BJ (cell line): ENCODE measurements at regions not wholly inside any gene's neighbourhood (a gene's known extent, or its start where the extent isn't known, plus 50 kb on each side); places are given as distances from the start of the nearest gene placed in this dataset.

Experiments used
- CTCF ChIA-PET: fragments of 350-600 bp; formaldehyde crosslinking; extraction: SDS; loops from one replicate; lab custom pipeline; 2021; ENCODE audit warnings: antibody characterized with exemption, inconsistent platforms; lab: Yijun Ruan, JAX
- POLR2A ChIA-PET: fragments of 300-600 bp; sonication (Branson Sonifier 250); formaldehyde crosslinking; extraction: SDS; loops from one replicate; lab custom pipeline; 2021; ENCODE audit warnings: antibody characterized with exemption; lab: Charles Lee
- DNase-seq: peaks from one replicate; pipeline ENCODE4 v3.0.0-alpha.2; 2011; ENCODE audit warnings: low read depth
- H3K27me3 ChIP-seq: 2 replicates; pipeline ENCODE4 v1.6.0; 2011; ENCODE audit warnings: low read length; ENCODE audit not compliant: control insufficient read depth, insufficient read depth
- H3K36me3 ChIP-seq: 2 replicates; pipeline ENCODE4 v1.5.1; 2011; ENCODE audit warnings: low read length; ENCODE audit not compliant: control insufficient read depth, insufficient read depth
- H3K4me3 ChIP-seq: 2 replicates; pipeline ENCODE4 v1.5.1; 2011; ENCODE audit warnings: low read depth, mild to moderate bottlenecking, control low read depth, low read length
- TF ChIP-seq, protein P1 (sequence below): IDR thresholded peaks from 2 replicates; pipeline ENCODE4 v1.5.1; 2011; ENCODE audit warnings: low read depth, mild to moderate bottlenecking, control low read depth, inconsistent platforms, low read length, moderate library complexity; ENCODE audit not compliant: insufficient read depth

DNA sequence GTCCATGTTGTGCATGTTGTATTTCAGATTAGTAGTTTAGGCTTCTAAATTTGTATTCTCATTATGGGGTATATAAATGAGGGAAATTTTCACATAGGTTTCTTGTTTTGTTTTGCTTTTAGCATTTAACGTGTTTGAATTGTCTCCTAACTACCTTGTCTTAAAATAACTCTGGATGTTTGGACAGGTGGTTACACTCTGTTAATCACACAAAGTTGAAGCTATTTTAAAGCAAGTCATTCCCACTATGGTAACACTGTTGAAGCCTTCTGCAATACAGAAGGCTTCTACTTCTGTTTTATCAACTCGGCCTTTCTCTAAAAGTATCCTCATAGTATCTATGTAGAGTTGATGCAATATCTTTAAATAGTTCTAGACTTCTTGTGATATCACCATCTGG is 245.3 kb upstream of the HTR2A start:
- TF ChIP-seq, protein P1, sequence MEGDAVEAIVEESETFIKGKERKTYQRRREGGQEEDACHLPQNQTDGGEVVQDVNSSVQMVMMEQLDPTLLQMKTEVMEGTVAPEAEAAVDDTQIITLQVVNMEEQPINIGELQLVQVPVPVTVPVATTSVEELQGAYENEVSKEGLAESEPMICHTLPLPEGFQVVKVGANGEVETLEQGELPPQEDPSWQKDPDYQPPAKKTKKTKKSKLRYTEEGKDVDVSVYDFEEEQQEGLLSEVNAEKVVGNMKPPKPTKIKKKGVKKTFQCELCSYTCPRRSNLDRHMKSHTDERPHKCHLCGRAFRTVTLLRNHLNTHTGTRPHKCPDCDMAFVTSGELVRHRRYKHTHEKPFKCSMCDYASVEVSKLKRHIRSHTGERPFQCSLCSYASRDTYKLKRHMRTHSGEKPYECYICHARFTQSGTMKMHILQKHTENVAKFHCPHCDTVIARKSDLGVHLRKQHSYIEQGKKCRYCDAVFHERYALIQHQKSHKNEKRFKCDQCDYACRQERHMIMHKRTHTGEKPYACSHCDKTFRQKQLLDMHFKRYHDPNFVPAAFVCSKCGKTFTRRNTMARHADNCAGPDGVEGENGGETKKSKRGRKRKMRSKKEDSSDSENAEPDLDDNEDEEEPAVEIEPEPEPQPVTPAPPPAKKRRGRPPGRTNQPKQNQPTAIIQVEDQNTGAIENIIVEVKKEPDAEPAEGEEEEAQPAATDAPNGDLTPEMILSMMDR, result no peak
- no peak for DNase-seq
- no peaks in the 10 kb centered on the region for H3K27me3 ChIP-seq
- ChIA-PET CTCF (no interaction called here), POLR2A (no interaction called here)
- H3K4me3 ChIP-seq, result no peak overlapping the region
- H3K36me3 ChIP-seq, result no peaks in the 10 kb centered on the region

DNA sequence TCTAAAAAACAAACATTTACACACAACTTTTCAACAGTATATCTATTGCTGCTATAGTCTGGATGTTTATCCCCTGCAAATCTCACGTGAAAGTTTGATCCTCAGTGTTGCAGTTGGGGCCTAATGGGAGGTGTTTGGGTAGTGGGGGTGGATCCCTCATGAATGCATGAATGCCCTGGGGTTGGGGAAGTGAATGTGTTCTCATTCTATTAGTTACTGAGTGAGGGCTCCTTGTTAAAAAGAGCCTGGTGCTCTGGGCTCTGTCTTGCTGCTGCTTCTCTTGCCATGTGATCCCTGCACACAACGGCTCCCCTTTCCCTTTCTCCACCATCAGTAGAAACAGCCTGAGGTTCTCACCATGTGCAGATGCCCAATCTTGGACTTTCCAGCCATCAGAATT is 242.7 kb upstream of the HTR2A start:
- no peak for DNase-seq
- TF ChIP-seq, protein P1, result no peak
- no peaks in the 10 kb centered on the region for H3K27me3 ChIP-seq
- POLR2A ChIA-PET, result no interaction called here
- no peak overlapping the region for H3K4me3 ChIP-seq
- H3K36me3 ChIP-seq, result no peaks in the 10 kb centered on the region
- CTCF ChIA-PET, result no interaction called here

DNA sequence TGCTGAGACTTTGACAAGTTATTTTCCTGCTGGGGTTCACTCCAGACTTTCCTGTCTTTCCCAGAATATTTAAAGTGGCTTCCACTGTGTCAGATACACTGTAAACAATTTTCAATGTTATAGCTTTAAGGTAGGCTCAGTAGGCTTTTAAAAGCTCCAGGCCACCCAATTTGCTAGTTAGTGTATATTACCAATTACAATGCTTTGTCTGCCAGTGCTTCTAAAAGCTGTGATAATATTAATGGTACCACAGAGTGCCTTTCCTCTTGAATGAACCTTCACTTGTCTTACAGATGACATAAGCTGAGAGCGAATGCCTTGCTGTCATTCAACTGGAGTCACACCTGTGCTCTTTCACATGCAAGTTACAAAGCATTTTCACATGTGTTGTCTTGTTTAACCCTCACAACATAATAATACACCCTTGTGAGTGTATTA is 239.7 kb upstream of the HTR2A start:
- TF ChIP-seq, protein P1, result no peak
- Histone ChIP-seq H3K36me3 (no peaks in the 10 kb centered on the region), H3K27me3 (no peaks in the 10 kb centered on the region), H3K4me3 (no peak overlapping the region)
- DNase-seq, result no peak
- ChIA-PET CTCF (no interaction called here), POLR2A (no interaction called here)

DNA sequence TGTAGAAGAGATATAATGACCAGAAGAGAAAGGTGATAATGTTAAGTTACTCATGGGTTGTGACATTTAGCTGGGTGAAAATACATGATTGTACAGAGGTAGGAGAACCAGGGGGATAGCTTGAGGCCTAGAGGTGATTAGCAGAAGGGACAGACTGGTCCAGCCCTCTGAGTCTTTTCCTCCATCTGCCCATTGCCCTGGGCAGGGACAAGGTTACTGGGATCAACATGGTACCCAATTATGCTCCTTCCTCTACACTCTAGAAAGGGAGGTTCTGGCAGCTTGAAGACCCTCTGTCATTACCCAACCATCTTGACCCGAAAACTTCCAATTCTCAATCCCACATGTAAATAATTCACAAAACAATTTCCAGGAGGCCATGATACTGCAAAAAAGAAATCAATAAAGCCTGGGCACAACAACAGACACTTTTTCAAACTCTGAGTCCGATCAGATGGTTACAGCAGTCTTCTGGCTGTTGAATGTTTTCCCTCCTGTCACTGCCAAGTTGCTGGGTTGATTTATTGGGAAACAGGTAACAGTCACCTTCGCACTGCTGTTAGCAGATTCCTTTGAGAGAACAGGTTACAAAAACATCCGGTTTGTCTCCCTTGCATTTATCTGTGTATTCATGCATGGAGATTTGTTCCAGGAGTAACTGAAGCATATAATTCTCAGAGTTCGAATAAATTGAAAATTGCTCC is 239.1 kb upstream of the HTR2A start:
- no peaks in the 10 kb centered on the region for H3K36me3 ChIP-seq
- ChIA-PET CTCF (no interaction called here), POLR2A (no interaction called here)
- H3K27me3 ChIP-seq, result no peaks in the 10 kb centered on the region
- TF ChIP-seq, protein P1, result no peak
- H3K4me3 ChIP-seq, result no peak overlapping the region
- DNase-seq, result no peak

DNA sequence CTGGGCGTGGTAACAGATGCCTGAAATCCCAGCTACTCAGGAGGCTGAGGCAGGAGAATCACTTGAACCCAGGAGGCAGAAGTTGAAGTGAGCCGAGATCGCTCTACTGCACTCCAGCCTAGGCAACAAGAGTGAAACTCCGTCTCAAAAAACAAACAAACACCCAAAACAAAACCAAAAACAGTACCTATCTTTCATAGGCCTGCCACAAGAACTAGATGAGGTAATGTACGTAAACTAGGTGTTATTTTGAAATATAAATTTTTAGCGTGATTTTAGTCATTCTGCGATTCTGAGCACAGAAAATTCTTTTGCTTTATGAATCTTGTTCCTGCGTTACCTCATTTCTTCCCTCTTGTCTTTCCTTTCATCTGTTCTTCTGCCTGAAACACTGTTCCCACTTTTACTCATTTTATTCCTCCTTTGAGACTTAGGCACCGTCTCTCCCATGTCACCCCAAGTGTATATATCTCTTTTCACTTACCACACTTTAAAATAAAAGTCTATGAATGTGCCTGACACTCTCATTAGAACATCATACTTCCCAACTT is 238.2 kb upstream of the HTR2A start:
- Histone ChIP-seq H3K27me3 (no peaks in the 10 kb centered on the region), H3K4me3 (no peak overlapping the region), H3K36me3 (no peaks in the 10 kb centered on the region)
- no peak for DNase-seq
- POLR2A ChIA-PET, result no interaction called here
- TF ChIP-seq, protein P1, result no peak
- CTCF ChIA-PET, result no interaction called here
